Ishikawa (cell line): ENCODE measurements at regions not wholly inside any gene's neighbourhood (a gene's known extent, or its start where the extent isn't known, plus 50 kb on each side); places are given as distances from the start of the nearest gene placed in this dataset.

Source experiments
- CEBPB ChIP-seq: IDR thresholded peaks from 2 replicates; pipeline ENCODE4 v1.6.1; 2012
- CREB1 ChIP-seq: IDR thresholded peaks from 2 replicates; pipeline ENCODE4 v1.6.1; 2012; ENCODE audit warnings: low read depth
- EGR1 ChIP-seq: IDR thresholded peaks from 2 replicates; pipeline ENCODE4 v1.6.1; 2012
- EP300 ChIP-seq: IDR thresholded peaks from 2 replicates; pipeline ENCODE4 v1.6.1; 2012; ENCODE audit warnings: borderline replicate concordance
- FOXM1 ChIP-seq: IDR thresholded peaks from 2 replicates; pipeline ENCODE4 v1.6.1; 2012; ENCODE audit warnings: low read depth, borderline replicate concordance
- NFIC ChIP-seq: IDR thresholded peaks from 2 replicates; pipeline ENCODE4 v1.6.1; 2012
- RAD21 ChIP-seq: IDR thresholded peaks from 2 replicates; pipeline ENCODE4 v1.6.1; 2012; ENCODE audit warnings: low read depth
- TAF1 ChIP-seq: IDR thresholded peaks from 2 replicates; pipeline ENCODE4 v1.6.1; 2012; ENCODE audit warnings: low read depth, mild to moderate bottlenecking
- TCF12 ChIP-seq: IDR thresholded peaks from 2 replicates; pipeline ENCODE4 v1.6.1; 2012; ENCODE audit warnings: low read depth
- TEAD4 ChIP-seq: IDR thresholded peaks from 2 replicates; pipeline ENCODE4 v1.6.1; 2012
- YY1 ChIP-seq: IDR thresholded peaks from 2 replicates; pipeline ENCODE4 v1.6.1; 2012; ENCODE audit warnings: low read depth
- ZBTB7A ChIP-seq: IDR thresholded peaks from 2 replicates; pipeline ENCODE4 v1.6.1; 2012; ENCODE audit warnings: low read depth
- TF ChIP-seq, protein P1 (sequence below): IDR thresholded peaks from 2 replicates; pipeline ENCODE4 v1.6.1; 2012; ENCODE audit warnings: low read depth, mild to moderate bottlenecking
- TF ChIP-seq, protein P2 (sequence below): IDR thresholded peaks from 2 replicates; pipeline ENCODE4 v1.6.1; 2012
- TF ChIP-seq, protein P3 (sequence below): IDR thresholded peaks from 2 replicates; pipeline ENCODE4 v1.6.1; 2012

DNA sequence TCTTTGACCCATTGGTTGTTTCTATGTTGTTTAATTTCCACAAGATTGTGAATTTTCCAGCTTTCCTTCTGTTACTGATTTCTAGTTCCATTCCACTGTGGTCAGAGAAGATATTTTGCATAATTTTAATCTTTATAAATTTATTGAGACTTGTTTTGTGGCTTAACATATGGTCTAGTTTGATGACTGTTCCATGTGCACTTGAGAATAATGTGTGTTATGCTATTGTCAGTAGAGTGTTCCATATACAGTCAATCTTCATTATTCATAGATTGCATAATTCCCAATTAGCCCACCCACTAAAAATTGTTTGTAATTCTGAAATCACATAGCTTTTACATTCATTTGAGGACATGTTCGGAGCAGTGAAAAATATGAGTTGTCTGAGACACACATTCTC, 346.1 kb upstream of the DDI1 start:
- TF ChIP-seq, protein P1, sequence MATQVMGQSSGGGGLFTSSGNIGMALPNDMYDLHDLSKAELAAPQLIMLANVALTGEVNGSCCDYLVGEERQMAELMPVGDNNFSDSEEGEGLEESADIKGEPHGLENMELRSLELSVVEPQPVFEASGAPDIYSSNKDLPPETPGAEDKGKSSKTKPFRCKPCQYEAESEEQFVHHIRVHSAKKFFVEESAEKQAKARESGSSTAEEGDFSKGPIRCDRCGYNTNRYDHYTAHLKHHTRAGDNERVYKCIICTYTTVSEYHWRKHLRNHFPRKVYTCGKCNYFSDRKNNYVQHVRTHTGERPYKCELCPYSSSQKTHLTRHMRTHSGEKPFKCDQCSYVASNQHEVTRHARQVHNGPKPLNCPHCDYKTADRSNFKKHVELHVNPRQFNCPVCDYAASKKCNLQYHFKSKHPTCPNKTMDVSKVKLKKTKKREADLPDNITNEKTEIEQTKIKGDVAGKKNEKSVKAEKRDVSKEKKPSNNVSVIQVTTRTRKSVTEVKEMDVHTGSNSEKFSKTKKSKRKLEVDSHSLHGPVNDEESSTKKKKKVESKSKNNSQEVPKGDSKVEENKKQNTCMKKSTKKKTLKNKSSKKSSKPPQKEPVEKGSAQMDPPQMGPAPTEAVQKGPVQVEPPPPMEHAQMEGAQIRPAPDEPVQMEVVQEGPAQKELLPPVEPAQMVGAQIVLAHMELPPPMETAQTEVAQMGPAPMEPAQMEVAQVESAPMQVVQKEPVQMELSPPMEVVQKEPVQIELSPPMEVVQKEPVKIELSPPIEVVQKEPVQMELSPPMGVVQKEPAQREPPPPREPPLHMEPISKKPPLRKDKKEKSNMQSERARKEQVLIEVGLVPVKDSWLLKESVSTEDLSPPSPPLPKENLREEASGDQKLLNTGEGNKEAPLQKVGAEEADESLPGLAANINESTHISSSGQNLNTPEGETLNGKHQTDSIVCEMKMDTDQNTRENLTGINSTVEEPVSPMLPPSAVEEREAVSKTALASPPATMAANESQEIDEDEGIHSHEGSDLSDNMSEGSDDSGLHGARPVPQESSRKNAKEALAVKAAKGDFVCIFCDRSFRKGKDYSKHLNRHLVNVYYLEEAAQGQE = no peak
- TF ChIP-seq CEBPB = no peak
- no peak for TF ChIP-seq TEAD4
- no peak for TF ChIP-seq EP300
- TF ChIP-seq FOXM1 = no peak
- no peak for TF ChIP-seq TAF1
- no peak for TF ChIP-seq YY1
- no peak for TF ChIP-seq CREB1
- TF ChIP-seq NFIC = no peak
- no peak for TF ChIP-seq TCF12
- TF ChIP-seq, protein P2, sequence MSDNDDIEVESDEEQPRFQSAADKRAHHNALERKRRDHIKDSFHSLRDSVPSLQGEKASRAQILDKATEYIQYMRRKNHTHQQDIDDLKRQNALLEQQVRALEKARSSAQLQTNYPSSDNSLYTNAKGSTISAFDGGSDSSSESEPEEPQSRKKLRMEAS = no peak
- no peak for TF ChIP-seq EGR1
- TF ChIP-seq, protein P3, sequence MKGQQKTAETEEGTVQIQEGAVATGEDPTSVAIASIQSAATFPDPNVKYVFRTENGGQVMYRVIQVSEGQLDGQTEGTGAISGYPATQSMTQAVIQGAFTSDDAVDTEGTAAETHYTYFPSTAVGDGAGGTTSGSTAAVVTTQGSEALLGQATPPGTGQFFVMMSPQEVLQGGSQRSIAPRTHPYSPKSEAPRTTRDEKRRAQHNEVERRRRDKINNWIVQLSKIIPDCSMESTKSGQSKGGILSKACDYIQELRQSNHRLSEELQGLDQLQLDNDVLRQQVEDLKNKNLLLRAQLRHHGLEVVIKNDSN = no peak
- TF ChIP-seq ZBTB7A = no peak
- TF ChIP-seq RAD21 = no peak

DNA sequence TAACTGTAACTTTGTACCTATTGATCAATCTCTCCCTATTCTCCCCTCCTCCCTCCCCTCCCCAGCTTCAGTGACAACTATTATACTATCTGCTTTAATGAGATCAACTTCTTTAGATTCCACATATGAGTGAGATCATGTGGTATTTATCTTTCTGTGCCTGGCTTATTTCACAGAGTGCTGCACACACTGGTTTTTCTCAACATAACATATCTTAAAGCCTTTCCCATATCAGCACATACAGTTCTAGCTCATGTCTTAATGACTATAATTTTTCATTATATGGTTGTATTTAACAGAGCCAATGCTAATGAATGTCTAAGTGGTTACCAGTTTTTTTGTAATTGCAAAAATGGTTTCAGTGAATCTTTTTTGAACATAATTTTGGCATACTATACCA, 340.3 kb upstream of the DDI1 start:
- TF ChIP-seq CEBPB = no peak
- no peak for TF ChIP-seq EGR1
- no peak for TF ChIP-seq ZBTB7A
- TF ChIP-seq TEAD4 = no peak
- no peak for TF ChIP-seq TCF12
- TF ChIP-seq FOXM1 = no peak
- no peak for TF ChIP-seq YY1
- TF ChIP-seq CREB1 = no peak
- no peak for TF ChIP-seq TAF1
- TF ChIP-seq, protein P3 = no peak
- TF ChIP-seq, protein P1 = no peak
- TF ChIP-seq, protein P2 = no peak
- TF ChIP-seq RAD21 = no peak
- no peak for TF ChIP-seq NFIC
- TF ChIP-seq EP300 = no peak

DNA sequence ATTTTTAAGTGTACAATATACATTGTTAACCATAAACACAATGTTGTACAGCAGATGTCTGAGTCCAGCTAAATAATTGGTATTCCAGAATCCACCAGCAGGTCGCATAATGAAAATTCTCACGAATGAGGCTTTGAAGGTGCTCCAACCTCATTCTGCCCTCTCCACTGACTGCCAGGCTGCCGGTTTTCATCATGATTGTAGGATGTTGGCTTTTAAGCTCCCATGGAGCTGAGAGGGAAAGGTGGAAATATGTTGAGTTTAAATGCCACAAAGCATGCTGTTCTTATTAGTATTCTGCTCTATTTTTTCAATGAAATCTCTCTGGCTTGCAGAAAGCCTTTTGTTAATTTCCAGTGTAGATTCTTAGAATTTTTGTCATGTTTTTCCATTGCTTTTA, 337.2 kb upstream of the DDI1 start:
- TF ChIP-seq TCF12 (no peak), RAD21 (no peak), YY1 (no peak), TAF1 (no peak), ZBTB7A (no peak), EGR1 (no peak), FOXM1 (no peak), TEAD4 (no peak), NFIC (no peak), CREB1 (no peak), EP300 (no peak), CEBPB (no peak)
- TF ChIP-seq, protein P1 = no peak
- TF ChIP-seq, protein P3 = no peak
- TF ChIP-seq, protein P2 = no peak

DNA sequence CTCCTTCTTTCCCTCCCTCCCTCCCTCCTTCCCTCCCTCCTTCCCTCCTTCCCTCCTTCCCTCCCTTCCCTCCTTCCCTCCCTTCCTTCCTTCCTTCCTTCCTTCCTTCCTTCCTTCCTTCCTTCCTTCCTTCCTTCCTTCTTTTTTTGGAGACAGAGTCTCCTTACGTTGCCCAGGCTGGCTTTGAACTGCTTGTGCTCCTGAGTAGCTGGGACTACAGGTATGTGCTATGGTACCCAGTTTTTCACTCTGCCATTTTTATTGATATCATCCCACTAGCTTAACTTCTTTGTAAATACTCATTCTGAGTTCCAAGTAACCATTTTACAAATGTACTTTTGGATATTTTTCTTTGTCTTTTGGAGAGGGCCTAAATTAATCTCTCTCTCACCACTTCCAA, 336.8 kb upstream of the DDI1 start:
- no peak for TF ChIP-seq TAF1
- TF ChIP-seq TCF12 = no peak
- no peak for TF ChIP-seq FOXM1
- TF ChIP-seq NFIC = no peak
- TF ChIP-seq, protein P3 = no peak
- TF ChIP-seq EGR1 = no peak
- TF ChIP-seq TEAD4 = no peak
